GM23338 (cell line): ENCODE measurements at regions not wholly inside any gene's neighbourhood (a gene's known extent, or its start where the extent isn't known, plus 50 kb on each side); places are given as distances from the start of the nearest gene placed in this dataset.

Source experiments
- ATAC-seq: fragments of 200-7000 bp; cut with Tn5 transposase; 3 replicates; pipeline ENCODE4 v1.9.1; 2020
- DNase-seq: peaks from one replicate; pipeline ENCODE4 v3.0.0-alpha.2; 2015; ENCODE audit warnings: low spot score
- H2AFZ ChIP-seq: fragments of 200-600 bp; sonication (generic); 2 replicates; pipeline ENCODE4 v1.8.0; 2016; ENCODE audit warnings: antibody characterized with exemption, mild to moderate bottlenecking, moderate library complexity
- H3F3A ChIP-seq: fragments of 200-600 bp; sonication (generic); replicated peaks from 2 replicates; pipeline ENCODE4 v1.8.0; 2017; ENCODE audit warnings: antibody characterized with exemption, mixed run types, low read depth
- H3K27ac ChIP-seq: fragments of 200-600 bp; sonication (generic); 2 replicates; pipeline ENCODE4 v1.6.1; 2016; ENCODE audit warnings: low read depth
- H3K27me3 ChIP-seq: fragments of 200-600 bp; sonication (generic); 2 replicates; pipeline ENCODE4 v1.8.0; 2016; ENCODE audit warnings: mild to moderate bottlenecking, mixed run types, moderate library complexity; ENCODE audit not compliant: insufficient read depth
- H3K36me3 ChIP-seq: fragments of 200-600 bp; sonication (generic); 2 replicates; pipeline ENCODE4 v1.8.0; 2016; ENCODE audit warnings: mild to moderate bottlenecking; ENCODE audit not compliant: insufficient read depth
- H3K4me1 ChIP-seq: fragments of 200-600 bp; sonication (generic); 2 replicates; pipeline ENCODE4 v1.8.0; 2016; ENCODE audit warnings: mild to moderate bottlenecking, moderate library complexity; ENCODE audit not compliant: insufficient read depth
- H3K4me2 ChIP-seq: fragments of 200-600 bp; sonication (generic); 2 replicates; pipeline ENCODE4 v1.7.1; 2017; ENCODE audit warnings: mixed run types
- H3K4me3 ChIP-seq: fragments of 200-600 bp; sonication (generic); 2 replicates; pipeline ENCODE4 v1.6.1; 2016; ENCODE audit warnings: mixed run types
- H3K79me2 ChIP-seq: fragments of 200-600 bp; sonication (generic); replicated peaks from 2 replicates; pipeline ENCODE4 v1.8.0; 2017; ENCODE audit warnings: mild to moderate bottlenecking; ENCODE audit not compliant: insufficient read depth
- H3K9me2 ChIP-seq: fragments of 200-600 bp; sonication (generic); 2 replicates; pipeline ENCODE4 v1.8.0; 2017; ENCODE audit not compliant: insufficient read depth
- H4K20me1 ChIP-seq: fragments of 200-600 bp; sonication (generic); replicated peaks from 2 replicates; pipeline ENCODE4 v1.8.0; 2017; ENCODE audit warnings: mild to moderate bottlenecking; ENCODE audit not compliant: insufficient read depth
- H3K27ac Mint-ChIP-seq: 2 replicates; pipeline ENCODE4 v1.8.0; 2020; ENCODE audit warnings: inconsistent platforms, mild to moderate bottlenecking, moderate library complexity, mixed read lengths
- H3K27me3 Mint-ChIP-seq: 3 replicates; pipeline ENCODE4 v1.8.0; 2022; ENCODE audit warnings: low read depth, mild to moderate bottlenecking, moderate library complexity, mixed read lengths, inconsistent platforms; ENCODE audit not compliant: insufficient read depth, poor library complexity
- H3K36me3 Mint-ChIP-seq: 3 replicates; pipeline ENCODE4 v1.8.0; 2021; ENCODE audit warnings: low read depth, mild to moderate bottlenecking, inconsistent platforms, moderate library complexity, mixed read lengths
- H3K4me1 Mint-ChIP-seq: 3 replicates; pipeline ENCODE4 v1.8.0; 2020; ENCODE audit warnings: mild to moderate bottlenecking, inconsistent platforms, mixed read lengths
- H3K4me3 Mint-ChIP-seq: 3 replicates; pipeline ENCODE4 v1.8.0; 2021; ENCODE audit warnings: moderate library complexity, mild to moderate bottlenecking, inconsistent platforms, mixed read lengths
- H3K9me3 Mint-ChIP-seq: 3 replicates; pipeline ENCODE4 v1.8.0; 2020; ENCODE audit warnings: moderate library complexity, mild to moderate bottlenecking, inconsistent platforms, mixed read lengths
- CREB1 ChIP-seq: fragments of 250-450 bp; sonication (Bioruptor Pico); IDR thresholded peaks from 2 replicates; pipeline ENCODE4 v1.5.0; 2020; ENCODE audit warnings: low read depth, mild to moderate bottlenecking, moderate library complexity
- EZH2phosphoT487 ChIP-seq: fragments of 200-600 bp; sonication (generic); IDR thresholded peaks from one replicate; pipeline ENCODE4 v1.8.1; 2018; ENCODE audit warnings: antibody characterized with exemption; ENCODE audit not compliant: unreplicated experiment
- NANOG ChIP-seq: IDR thresholded peaks from 2 replicates; pipeline ENCODE4 v1.6.1; 2016; ENCODE audit warnings: antibody characterized with exemption, borderline replicate concordance
- POLR2AphosphoS5 ChIP-seq: IDR thresholded peaks from 2 replicates; pipeline ENCODE4 v1.6.1; 2016; ENCODE audit warnings: antibody characterized with exemption, low read depth
- STAT1 ChIP-seq: IDR thresholded peaks from one replicate; pipeline ENCODE4 v1.6.1; 2016; ENCODE audit warnings: antibody characterized with exemption; ENCODE audit not compliant: unreplicated experiment
- ZNF331 ChIP-seq: fragments of 250-450 bp; sonication (Bioruptor Pico); IDR thresholded peaks from 2 replicates; pipeline ENCODE4 v1.5.0; 2020; ENCODE audit warnings: low read depth, mild to moderate bottlenecking, moderate library complexity
- TF ChIP-seq, protein P1 (sequence below): fragments of 250-450 bp; sonication (Bioruptor Pico); IDR thresholded peaks from 2 replicates; pipeline ENCODE4 v1.5.0; 2020; ENCODE audit warnings: mild to moderate bottlenecking, moderate library complexity
- TF ChIP-seq, protein P2 (sequence below), 2 experiments: fragments of 200-600 bp in 1 of 2; sonication (generic) in 1 of 2; conservative IDR thresholded peaks; 2 replicates each; pipeline versions ENCODE4 v1.5.1 to v1.6.1; 2016 to 2017; ENCODE audit warnings: antibody characterized with exemption in 2 of 2, low read depth in 2 of 2, mild to moderate bottlenecking in 2 of 2, moderate library complexity in 1 of 2
- TF ChIP-seq, protein P3 (sequence below): IDR thresholded peaks from 2 replicates; pipeline ENCODE4 v1.6.1; 2016; ENCODE audit warnings: antibody characterized with exemption

DNA sequence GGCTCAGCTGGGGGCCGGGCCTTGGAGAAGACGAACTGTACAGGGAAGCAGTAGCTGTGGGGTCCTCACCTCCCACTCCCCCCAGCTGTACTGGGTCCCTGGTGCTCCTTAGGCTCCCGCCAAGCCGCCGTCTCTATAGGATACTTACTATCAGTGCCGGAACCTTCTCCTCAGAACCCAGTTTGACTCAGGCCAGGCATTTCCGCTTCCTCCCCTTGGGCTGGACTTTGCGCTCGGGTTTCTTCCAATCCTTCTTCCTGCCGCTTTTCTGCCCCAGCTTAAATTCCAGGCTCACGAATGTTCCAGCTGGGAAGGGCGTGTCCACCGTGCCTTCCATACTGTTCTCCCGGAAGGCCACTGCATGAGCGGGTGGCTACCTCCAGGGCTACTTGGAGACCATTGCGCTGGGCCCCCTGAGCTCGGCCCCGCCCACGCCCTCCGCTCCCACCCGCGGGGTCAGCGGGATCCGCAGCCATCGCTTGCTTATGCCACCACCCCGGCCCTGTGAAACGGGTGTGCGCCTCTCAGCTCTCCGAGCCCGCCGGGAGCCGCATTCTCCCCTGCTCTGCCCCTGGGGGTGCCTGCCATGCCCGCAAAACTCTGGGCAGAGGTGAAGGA lies 1795.9 kb downstream of the TP53TG3F start (continued):
- TF ChIP-seq, protein P1, sequence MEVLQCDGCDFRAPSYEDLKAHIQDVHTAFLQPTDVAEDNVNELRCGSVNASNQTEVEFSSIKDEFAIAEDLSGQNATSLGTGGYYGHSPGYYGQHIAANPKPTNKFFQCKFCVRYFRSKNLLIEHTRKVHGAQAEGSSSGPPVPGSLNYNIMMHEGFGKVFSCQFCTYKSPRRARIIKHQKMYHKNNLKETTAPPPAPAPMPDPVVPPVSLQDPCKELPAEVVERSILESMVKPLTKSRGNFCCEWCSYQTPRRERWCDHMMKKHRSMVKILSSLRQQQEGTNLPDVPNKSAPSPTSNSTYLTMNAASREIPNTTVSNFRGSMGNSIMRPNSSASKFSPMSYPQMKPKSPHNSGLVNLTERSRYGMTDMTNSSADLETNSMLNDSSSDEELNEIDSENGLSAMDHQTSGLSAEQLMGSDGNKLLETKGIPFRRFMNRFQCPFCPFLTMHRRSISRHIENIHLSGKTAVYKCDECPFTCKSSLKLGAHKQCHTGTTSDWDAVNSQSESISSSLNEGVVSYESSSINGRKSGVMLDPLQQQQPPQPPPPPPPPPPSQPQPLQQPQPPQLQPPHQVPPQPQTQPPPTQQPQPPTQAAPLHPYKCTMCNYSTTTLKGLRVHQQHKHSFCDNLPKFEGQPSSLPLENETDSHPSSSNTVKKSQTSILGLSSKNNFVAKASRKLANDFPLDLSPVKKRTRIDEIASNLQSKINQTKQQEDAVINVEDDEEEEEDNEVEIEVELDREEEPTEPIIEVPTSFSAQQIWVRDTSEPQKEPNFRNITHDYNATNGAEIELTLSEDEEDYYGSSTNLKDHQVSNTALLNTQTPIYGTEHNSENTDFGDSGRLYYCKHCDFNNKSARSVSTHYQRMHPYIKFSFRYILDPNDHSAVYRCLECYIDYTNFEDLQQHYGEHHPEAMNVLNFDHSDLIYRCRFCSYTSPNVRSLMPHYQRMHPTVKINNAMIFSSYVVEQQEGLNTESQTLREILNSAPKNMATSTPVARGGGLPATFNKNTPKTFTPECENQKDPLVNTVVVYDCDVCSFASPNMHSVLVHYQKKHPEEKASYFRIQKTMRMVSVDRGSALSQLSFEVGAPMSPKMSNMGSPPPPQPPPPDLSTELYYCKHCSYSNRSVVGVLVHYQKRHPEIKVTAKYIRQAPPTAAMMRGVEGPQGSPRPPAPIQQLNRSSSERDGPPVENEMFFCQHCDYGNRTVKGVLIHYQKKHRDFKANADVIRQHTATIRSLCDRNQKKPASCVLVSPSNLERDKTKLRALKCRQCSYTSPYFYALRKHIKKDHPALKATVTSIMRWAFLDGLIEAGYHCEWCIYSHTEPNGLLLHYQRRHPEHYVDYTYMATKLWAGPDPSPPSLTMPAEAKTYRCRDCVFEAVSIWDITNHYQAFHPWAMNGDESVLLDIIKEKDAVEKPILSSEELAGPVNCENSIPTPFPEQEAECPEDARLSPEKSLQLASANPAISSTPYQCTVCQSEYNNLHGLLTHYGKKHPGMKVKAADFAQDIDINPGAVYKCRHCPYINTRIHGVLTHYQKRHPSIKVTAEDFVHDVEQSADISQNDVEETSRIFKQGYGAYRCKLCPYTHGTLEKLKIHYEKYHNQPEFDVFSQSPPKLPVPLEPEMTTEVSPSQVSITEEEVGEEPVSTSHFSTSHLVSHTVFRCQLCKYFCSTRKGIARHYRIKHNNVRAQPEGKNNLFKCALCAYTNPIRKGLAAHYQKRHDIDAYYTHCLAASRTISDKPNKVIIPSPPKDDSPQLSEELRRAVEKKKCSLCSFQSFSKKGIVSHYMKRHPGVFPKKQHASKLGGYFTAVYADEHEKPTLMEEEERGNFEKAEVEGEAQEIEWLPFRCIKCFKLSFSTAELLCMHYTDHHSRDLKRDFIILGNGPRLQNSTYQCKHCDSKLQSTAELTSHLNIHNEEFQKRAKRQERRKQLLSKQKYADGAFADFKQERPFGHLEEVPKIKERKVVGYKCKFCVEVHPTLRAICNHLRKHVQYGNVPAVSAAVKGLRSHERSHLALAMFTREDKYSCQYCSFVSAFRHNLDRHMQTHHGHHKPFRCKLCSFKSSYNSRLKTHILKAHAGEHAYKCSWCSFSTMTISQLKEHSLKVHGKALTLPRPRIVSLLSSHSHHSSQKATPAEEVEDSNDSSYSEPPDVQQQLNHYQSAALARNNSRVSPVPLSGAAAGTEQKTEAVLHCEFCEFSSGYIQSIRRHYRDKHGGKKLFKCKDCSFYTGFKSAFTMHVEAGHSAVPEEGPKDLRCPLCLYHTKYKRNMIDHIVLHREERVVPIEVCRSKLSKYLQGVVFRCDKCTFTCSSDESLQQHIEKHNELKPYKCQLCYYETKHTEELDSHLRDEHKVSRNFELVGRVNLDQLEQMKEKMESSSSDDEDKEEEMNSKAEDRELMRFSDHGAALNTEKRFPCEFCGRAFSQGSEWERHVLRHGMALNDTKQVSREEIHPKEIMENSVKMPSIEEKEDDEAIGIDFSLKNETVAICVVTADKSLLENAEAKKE, result no peak
- TF ChIP-seq, protein P2, sequence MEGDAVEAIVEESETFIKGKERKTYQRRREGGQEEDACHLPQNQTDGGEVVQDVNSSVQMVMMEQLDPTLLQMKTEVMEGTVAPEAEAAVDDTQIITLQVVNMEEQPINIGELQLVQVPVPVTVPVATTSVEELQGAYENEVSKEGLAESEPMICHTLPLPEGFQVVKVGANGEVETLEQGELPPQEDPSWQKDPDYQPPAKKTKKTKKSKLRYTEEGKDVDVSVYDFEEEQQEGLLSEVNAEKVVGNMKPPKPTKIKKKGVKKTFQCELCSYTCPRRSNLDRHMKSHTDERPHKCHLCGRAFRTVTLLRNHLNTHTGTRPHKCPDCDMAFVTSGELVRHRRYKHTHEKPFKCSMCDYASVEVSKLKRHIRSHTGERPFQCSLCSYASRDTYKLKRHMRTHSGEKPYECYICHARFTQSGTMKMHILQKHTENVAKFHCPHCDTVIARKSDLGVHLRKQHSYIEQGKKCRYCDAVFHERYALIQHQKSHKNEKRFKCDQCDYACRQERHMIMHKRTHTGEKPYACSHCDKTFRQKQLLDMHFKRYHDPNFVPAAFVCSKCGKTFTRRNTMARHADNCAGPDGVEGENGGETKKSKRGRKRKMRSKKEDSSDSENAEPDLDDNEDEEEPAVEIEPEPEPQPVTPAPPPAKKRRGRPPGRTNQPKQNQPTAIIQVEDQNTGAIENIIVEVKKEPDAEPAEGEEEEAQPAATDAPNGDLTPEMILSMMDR (conservative IDR thresholded peaks at IDR 0.05; ENCODE audit: low read depth in 2 of 2), result no peak

DNA sequence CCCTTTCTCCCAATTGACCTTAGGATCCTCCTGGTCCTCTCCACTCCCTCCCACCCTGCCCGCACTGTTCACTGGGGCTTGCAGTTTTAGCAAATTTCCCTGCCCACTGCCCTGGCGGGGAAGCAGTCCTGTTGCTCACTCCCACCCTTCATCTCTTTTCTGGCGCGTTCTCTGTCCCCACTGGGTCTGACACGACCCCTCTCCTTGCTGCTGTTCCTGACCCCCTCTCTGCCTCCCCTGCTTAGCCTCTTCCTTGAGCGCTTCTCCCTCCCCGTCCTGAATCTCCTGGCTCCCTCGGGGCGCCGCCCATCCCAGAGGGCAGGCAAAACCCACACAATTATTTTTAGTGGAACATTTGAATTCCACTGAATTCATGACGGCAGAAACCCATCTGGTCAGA lies 1796.4 kb downstream of the TP53TG3F start:
- H3K4me3 Mint-ChIP-seq, result no peak overlapping the region
- Histone ChIP-seq H3K4me3 (no peak overlapping the region), H3K79me2 (no peaks in the 10 kb centered on the region), H3K4me1 (no peaks in the 10 kb centered on the region), H3K36me3 (no peaks in the 10 kb centered on the region), H3K27me3 (no peaks in the 10 kb centered on the region), H2AFZ (no peak overlapping the region), H3K4me2 (no peak overlapping the region), H3K9me2 (no peaks in the 10 kb centered on the region), H3F3A (no peaks in the 10 kb centered on the region), H3K27ac (no peak overlapping the region), H4K20me1 (no peaks in the 10 kb centered on the region)
- H3K9me3 Mint-ChIP-seq, result peaks cover 91% of the 10 kb centered on the region
- no peak overlapping the region for H3K27ac Mint-ChIP-seq
- ATAC-seq (no peak), DNase-seq (no peak)
- peaks cover 24% of the 10 kb centered on the region for H3K36me3 Mint-ChIP-seq
- H3K27me3 Mint-ChIP-seq, result no peaks in the 10 kb centered on the region
- no peaks in the 10 kb centered on the region for H3K4me1 Mint-ChIP-seq
- TF ChIP-seq STAT1, result no peak
- no peak for TF ChIP-seq EZH2phosphoT487
- TF ChIP-seq CREB1, result no peak
- TF ChIP-seq, protein P3, sequence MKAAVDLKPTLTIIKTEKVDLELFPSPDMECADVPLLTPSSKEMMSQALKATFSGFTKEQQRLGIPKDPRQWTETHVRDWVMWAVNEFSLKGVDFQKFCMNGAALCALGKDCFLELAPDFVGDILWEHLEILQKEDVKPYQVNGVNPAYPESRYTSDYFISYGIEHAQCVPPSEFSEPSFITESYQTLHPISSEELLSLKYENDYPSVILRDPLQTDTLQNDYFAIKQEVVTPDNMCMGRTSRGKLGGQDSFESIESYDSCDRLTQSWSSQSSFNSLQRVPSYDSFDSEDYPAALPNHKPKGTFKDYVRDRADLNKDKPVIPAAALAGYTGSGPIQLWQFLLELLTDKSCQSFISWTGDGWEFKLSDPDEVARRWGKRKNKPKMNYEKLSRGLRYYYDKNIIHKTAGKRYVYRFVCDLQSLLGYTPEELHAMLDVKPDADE, result no peak
- no peak for TF ChIP-seq POLR2AphosphoS5
- TF ChIP-seq NANOG, result no peak
- TF ChIP-seq ZNF331, result no peak
